Endothelial cell of umbilical vein (primary cell): ENCODE measurements at regions not wholly inside any gene's neighbourhood (a gene's known extent, or its start where the extent isn't known, plus 50 kb on each side); places are given as distances from the start of the nearest gene placed in this dataset.

Experiments used
- JUN ChIP-seq: IDR thresholded peaks from 2 replicates; pipeline ENCODE4 v1.6.1; 2011; ENCODE audit warnings: borderline replicate concordance, low read depth; ENCODE audit not compliant: insufficient read length, insufficient read depth
- POLR2AphosphoS5 ChIP-seq: IDR thresholded peaks from 2 replicates; pipeline ENCODE4 v1.6.1; 2012; ENCODE audit warnings: low read depth, mild to moderate bottlenecking, control low read depth, low read length, moderate library complexity; ENCODE audit not compliant: insufficient read depth

GRCh38 chr7:110105840-110106239, 985.1 kb upstream of the LRRN3 start:
- TF ChIP-seq JUN (no peak), POLR2AphosphoS5 (no peak)
